ENCODE measurements at regions not wholly inside any gene's neighbourhood (a gene's known extent, or its start where the extent isn't known, plus 50 kb on each side); places are given as distances from the start of the nearest gene placed in this dataset.

GRCh38 chr14:65357113-65357512 lies 55.4 kb upstream of the FUT8 start:
- no peak for TF ChIP-seq CTCF (IDR thresholded peaks at IDR 0.05; ENCODE audit: insufficient read depth, low read depth, low read length, missing control alignments)
- H3K4me3 ChIP-seq (ENCODE audit: low read depth, low read length): no peak overlapping the region
- DNase-seq (ENCODE audit: low read depth): peak; percentile 66

- H3K4me3 ChIP-seq (ENCODE audit: low read depth, low read length): no peak overlapping the region
- DNase-seq (ENCODE audit: low read depth): no peak
- TF ChIP-seq CTCF (IDR thresholded peaks at IDR 0.05; ENCODE audit: insufficient read depth, low read depth, low read length, missing control alignments): no peak
Observed at GRCh38 chr14:65357689-65358088, 54.8 kb upstream of the FUT8 start.

- H3K4me3 ChIP-seq (ENCODE audit: low read depth, low read length): no peak overlapping the region
- no peak for DNase-seq (ENCODE audit: low read depth)
- no peak for TF ChIP-seq CTCF (IDR thresholded peaks at IDR 0.05; ENCODE audit: insufficient read depth, low read depth, low read length, missing control alignments)
Observed at GRCh38 chr14:65359503-65359902, 53.0 kb upstream of the FUT8 start.

GRCh38 chr14:65360144-65360784 lies 52.3 kb upstream of the FUT8 start:
- H3K4me3 ChIP-seq (ENCODE audit: low read depth, low read length): no peak overlapping the region
- no peak for DNase-seq (ENCODE audit: low read depth)
- no peak for TF ChIP-seq CTCF (IDR thresholded peaks at IDR 0.05; ENCODE audit: insufficient read depth, low read depth, low read length, missing control alignments)

GRCh38 chr14:65361920-65362319 lies 50.6 kb upstream of the FUT8 start:
- no peak for DNase-seq (ENCODE audit: low read depth)
- TF ChIP-seq CTCF (IDR thresholded peaks at IDR 0.05; ENCODE audit: insufficient read depth, low read depth, low read length, missing control alignments): no peak
- H3K4me3 ChIP-seq (ENCODE audit: low read depth, low read length): no peak overlapping the region
